HepG2 (cell line): ENCODE measurements at regions not wholly inside any gene's neighbourhood (a gene's known extent, or its start where the extent isn't known, plus 50 kb on each side); places are given as distances from the start of the nearest gene placed in this dataset.

Source experiments
- ATAC-seq: fragments of 200-7000 bp; cut with Tn5 transposase; 3 replicates; pipeline ENCODE4 v1.9.1; 2020; ENCODE audit warnings: mild to moderate bottlenecking, moderate library complexity
- BruUV-seq: library from RNA; stranded (reverse); fragments of 400-500 nt; replicated peaks from 2 replicates; lab custom pipeline; 2021; lab: Mats Ljungman, UMichigan
- CTCF ChIA-PET: fragments of 300-600 bp; formaldehyde crosslinking; extraction: SDS; loops from one replicate; lab custom pipeline; 2021; ENCODE audit warnings: low total read pairs, inconsistent platforms, low intra/inter-chr PET ratio; lab: Yijun Ruan, JAX
- POLR2A ChIA-PET: fragments of 350-600 bp; sonication (Branson Sonifier 250); formaldehyde crosslinking; loops from one replicate; lab custom pipeline; 2020; ENCODE audit warnings: antibody characterized with exemption, inconsistent platforms; lab: Yijun Ruan, JAX
- DNase-seq: peaks from one replicate; pipeline ENCODE4 v3.0.0-alpha.2; 2015; ENCODE audit warnings: low spot score
- FAIRE-seq: peaks from 3 replicates; lab custom pipeline; 2011; peaks lifted over from hg19 to GRCh38; lab: Jason Lieb, UNC
- H2AFZ ChIP-seq: one replicate; pipeline ENCODE4 v1.6.1; 2011; ENCODE audit warnings: low read length, inconsistent platforms
- H3K27ac ChIP-seq: fragments of 300-600 bp; 3 replicates; pipeline ENCODE4 v1.8.0; 2011; ENCODE audit warnings: mixed run types, mild to moderate bottlenecking, mixed read lengths, low read length, inconsistent platforms; ENCODE audit not compliant: insufficient read depth; ENCODE audit errors: extremely low read length
- H3K27me3 ChIP-seq, 2 experiments: fragments of 200-600 bp in 1 of 2; 2 replicates in 1 of 2; 3 replicates in 1 of 2; pipeline versions ENCODE4 v1.6.0 to v1.8.0; 2011; ENCODE audit warnings: low read length in 2 of 2, mild to moderate bottlenecking in 2 of 2, moderate library complexity in 2 of 2, inconsistent platforms in 1 of 2; ENCODE audit not compliant: insufficient read depth in 2 of 2, control insufficient read depth in 1 of 2
- H3K36me3 ChIP-seq, 2 experiments: fragments of 200-600 bp in 1 of 2; replicated peaks in 1 of 2; 2 replicates in 1 of 2; 3 replicates in 1 of 2; pipeline versions ENCODE4 v1.5.1 to v1.8.0; 2011; ENCODE audit warnings: low read length in 2 of 2, inconsistent platforms in 1 of 2; ENCODE audit not compliant: insufficient read depth in 2 of 2, control insufficient read depth in 1 of 2
- H3K4me1 ChIP-seq: 2 replicates; pipeline ENCODE4 v1.5.1; 2012; ENCODE audit warnings: low read length, inconsistent platforms; ENCODE audit not compliant: insufficient read depth
- H3K4me2 ChIP-seq: 2 replicates; pipeline ENCODE4 v1.6.0; 2011; ENCODE audit warnings: low read depth, low read length, inconsistent platforms
- H3K4me3 ChIP-seq, 3 experiments: fragments of 200-600 bp in 1 of 3; sonication (generic), shearing (Covaris generic) in 1 of 3; replicated peaks in 1 of 3; 2 replicates each; pipeline ENCODE4 v1.5.1; 2011 to 2016; ENCODE audit warnings: low read length in 3 of 3, inconsistent platforms in 2 of 3, low read depth in 2 of 3, mild to moderate bottlenecking in 2 of 3, control low read depth in 1 of 3, mixed read lengths in 1 of 3; ENCODE audit not compliant: insufficient read depth in 1 of 3
- H3K79me2 ChIP-seq: one replicate; pipeline ENCODE4 v1.6.1; 2011; ENCODE audit warnings: low read length, inconsistent platforms; ENCODE audit not compliant: insufficient read depth
- H3K9ac ChIP-seq: 2 replicates; pipeline ENCODE4 v1.6.0; 2011; ENCODE audit warnings: mild to moderate bottlenecking, low read depth, low read length, inconsistent platforms; ENCODE audit not compliant: insufficient read depth
- H3K9me3 ChIP-seq: 2 replicates; pipeline ENCODE4 v1.5.1; 2012; ENCODE audit warnings: mild to moderate bottlenecking, low read length
- H4K20me1 ChIP-seq: 2 replicates; pipeline ENCODE4 v1.6.0; 2011; ENCODE audit warnings: inconsistent platforms, mild to moderate bottlenecking, low read length, moderate library complexity; ENCODE audit not compliant: insufficient read depth
- MLLT10 ChIP-seq: sonication (generic); formaldehyde crosslinking; IDR thresholded peaks from 2 replicates; pipeline ENCODE4 v1.4.0; 2020; ENCODE audit warnings: missing genetic modification reagents
- NR2F1 ChIP-seq, 2 experiments: fragments of 450-650 bp in 1 of 2; formaldehyde crosslinking in 1 of 2; IDR thresholded peaks; 2 replicates each; pipeline versions ENCODE4 v1.5.0 to v1.6.1; 2016 to 2020; ENCODE audit warnings: mild to moderate bottlenecking in 1 of 2, missing compliant biosample characterization in 1 of 2, missing genetic modification reagents in 1 of 2, moderate library complexity in 1 of 2
- PAXIP1 ChIP-seq: sonication (generic); formaldehyde crosslinking; conservative IDR thresholded peaks from 2 replicates; pipeline ENCODE4 v1.4.0; 2020; ENCODE audit warnings: mild to moderate bottlenecking, missing genetic modification reagents, moderate library complexity
- POGZ ChIP-seq: sonication (generic); formaldehyde crosslinking; IDR thresholded peaks from 2 replicates; pipeline ENCODE4 v1.4.0; 2020; ENCODE audit warnings: mild to moderate bottlenecking, missing genetic modification reagents
- SOX13 ChIP-seq, 3 experiments: fragments of 450-650 bp in 1 of 3; sonication (generic) in 1 of 3; formaldehyde crosslinking in 1 of 3; IDR thresholded peaks in 2 of 3; conservative IDR thresholded peaks in 1 of 3; 2 replicates each; pipeline versions ENCODE4 v1.5.0 to v1.6.1; 2016 to 2020; ENCODE audit warnings: antibody characterized with exemption in 1 of 3, mild to moderate bottlenecking in 1 of 3, missing compliant biosample characterization in 1 of 3, missing genetic modification reagents in 1 of 3, moderate library complexity in 1 of 3
- SRF ChIP-seq: IDR thresholded peaks from 2 replicates; pipeline ENCODE4 v1.6.1; 2011; ENCODE audit warnings: mild to moderate bottlenecking, low read depth, low read length, moderate library complexity
- ZHX1 ChIP-seq: sonication (generic); formaldehyde crosslinking; IDR thresholded peaks from 2 replicates; pipeline ENCODE4 v1.8.1; 2022; ENCODE audit warnings: low read depth, mild to moderate bottlenecking, missing genetic modification reagents
- ZNF253 ChIP-seq: sonication (generic); formaldehyde crosslinking; IDR thresholded peaks from 2 replicates; pipeline ENCODE4 v1.8.0; 2022; ENCODE audit warnings: mild to moderate bottlenecking, missing genetic modification reagents, borderline replicate concordance
- ZNF326 ChIP-seq: sonication (generic); formaldehyde crosslinking; IDR thresholded peaks from 2 replicates; pipeline ENCODE4 v1.4.0; 2020; ENCODE audit warnings: missing genetic modification reagents, borderline replicate concordance
- ZNF547 ChIP-seq: sonication (generic); formaldehyde crosslinking; IDR thresholded peaks from 2 replicates; pipeline ENCODE4 v1.5.1; 2020; ENCODE audit warnings: mild to moderate bottlenecking, missing genetic modification reagents
- WGBS: methylation state at CpG from one replicate; pipeline ENCODE4 v1.1.6; 2017; ENCODE audit warnings: low lambda C conversion rate; 5-methylcytosine and 5-hydroxymethylcytosine counted together
- in situ Hi-C: cut with HindIII; loops from 2 replicates; pipeline ENCODE4 v1.10.0; 2017; ENCODE audit warnings: low pct_unique_long_range_greater_than_20kb; ENCODE audit not compliant: extremely low pct_ligation_motif_present
- intact Hi-C: fragments of 100-400 bp; cut with micrococcal nuclease; formaldehyde crosslinking; loops from one replicate; pipeline ENCODE4 v1.10.0; 2022; ENCODE audit not compliant: unreplicated experiment

GRCh38 chr12:82057770-82058169 lies 298.6 kb upstream of the PPFIA2 start:
- 3% methylated on average over 2 of the region's 2 CpGs for WGBS
- POLR2A ChIA-PET: no interaction called here
- Histone ChIP-seq H3K9ac (no peak overlapping the region), H3K9me3 (peaks cover 29% of the 10 kb centered on the region), H3K79me2 (no peaks in the 10 kb centered on the region), H3K27ac (no peak overlapping the region), H3K36me3 (no peaks in the 10 kb centered on the region), H3K27me3 (no peaks in the 10 kb centered on the region), H2AFZ (no peak overlapping the region), H3K4me3 (no peak overlapping the region), H3K4me1 (no peaks in the 10 kb centered on the region), H3K4me2 (no peak overlapping the region), H4K20me1 (no peaks in the 10 kb centered on the region)
- DNase-seq (no peak), ATAC-seq (no peak), FAIRE-seq (no peak)
- intact Hi-C loops: no loop called here
- no peak for TF ChIP-seq ZNF547
- no peak for TF ChIP-seq ZHX1 (CRISPR knock-in tag)
- no peak for TF ChIP-seq MLLT10 (CRISPR knock-in tag)
- no peak for TF ChIP-seq POGZ (CRISPR knock-in tag)
- no peak for TF ChIP-seq ZNF326 (CRISPR knock-in tag)
- TF ChIP-seq PAXIP1 (CRISPR knock-in tag): no peak
- TF ChIP-seq NR2F1 (CRISPR knock-in tag; IDR thresholded peaks at IDR 0.05): no peak
- no peak for TF ChIP-seq ZNF253 (CRISPR knock-in tag)
- TF ChIP-seq SRF: no peak
- TF ChIP-seq SOX13 (IDR thresholded peaks at IDR 0.05): no peak
- TF ChIP-seq SOX13 (CRISPR knock-in tag; conservative IDR thresholded peaks at IDR 0.05 in 1 of 2, IDR thresholded peaks at IDR 0.05 in 1 of 2): no peak
- CTCF ChIA-PET: no interaction called here
- no TSS peak for BruUV-seq
- in situ Hi-C loops: no loop called here
